ENCODE measurements at regions not wholly inside any gene's neighbourhood (a gene's known extent, or its start where the extent isn't known, plus 50 kb on each side); places are given as distances from the start of the nearest gene placed in this dataset.

GRCh38 chr2:2806711-2807110 lies 475.6 kb upstream of the MYT1L start:
- Histone ChIP-seq H3K4me3 (no peak overlapping the region), H3K27ac (no peak overlapping the region), H3K9me3 (no peaks in the 10 kb centered on the region), H3K27me3 (no peaks in the 10 kb centered on the region), H3K36me3 (no peaks in the 10 kb centered on the region), H3K4me1 (no peaks in the 10 kb centered on the region)
- intact Hi-C loops (cut with DNase I): no loop called here
- TF ChIP-seq CTCF (IDR thresholded peaks at IDR 0.05): no peak
- ATAC-seq (peak; percentile 18), DNase-seq (no peak)

GRCh38 chr2:2805263-2805662 lies 474.2 kb upstream of the MYT1L start:
- no peaks in the 10 kb centered on the region for H3K36me3 ChIP-seq
- TF ChIP-seq CTCF (IDR thresholded peaks at IDR 0.05): no peak
- H3K27ac ChIP-seq: no peak overlapping the region
- no peaks in the 10 kb centered on the region for H3K9me3 ChIP-seq
- no peak for DNase-seq
- ATAC-seq: no peak
- intact Hi-C loops (cut with DNase I): no loop called here
- no peaks in the 10 kb centered on the region for H3K4me1 ChIP-seq
- H3K27me3 ChIP-seq: no peaks in the 10 kb centered on the region
- no peak overlapping the region for H3K4me3 ChIP-seq

- Histone ChIP-seq H3K4me1 (no peaks in the 10 kb centered on the region), H3K9me3 (no peaks in the 10 kb centered on the region), H3K27me3 (no peaks in the 10 kb centered on the region), H3K36me3 (no peaks in the 10 kb centered on the region), H3K27ac (no peak overlapping the region), H3K4me3 (no peak overlapping the region)
- no peak for TF ChIP-seq CTCF (IDR thresholded peaks at IDR 0.05)
- no peak for ATAC-seq
- no peak for DNase-seq
- intact Hi-C loops (cut with DNase I): no loop called here
Measured at GRCh38 chr2:2804528-2804927, 473.5 kb upstream of the MYT1L start.

- H3K9me3 ChIP-seq: no peaks in the 10 kb centered on the region
- DNase-seq (no peak), ATAC-seq (no peak)
- no peaks in the 10 kb centered on the region for H3K4me1 ChIP-seq
- no peak overlapping the region for H3K27ac ChIP-seq
- intact Hi-C loops (cut with DNase I): no loop called here
- no peak for TF ChIP-seq CTCF (IDR thresholded peaks at IDR 0.05)
- H3K4me3 ChIP-seq: no peak overlapping the region
- H3K36me3 ChIP-seq: no peaks in the 10 kb centered on the region
- no peaks in the 10 kb centered on the region for H3K27me3 ChIP-seq
Measured at GRCh38 chr2:2801458-2801857, 470.4 kb upstream of the MYT1L start.

- no peak overlapping the region for H3K27ac ChIP-seq
- H3K36me3 ChIP-seq: no peaks in the 10 kb centered on the region
- DNase-seq (no peak), ATAC-seq (no peak)
- no peak overlapping the region for H3K4me3 ChIP-seq
- no peak for TF ChIP-seq CTCF (IDR thresholded peaks at IDR 0.05)
- no peaks in the 10 kb centered on the region for H3K9me3 ChIP-seq
- H3K4me1 ChIP-seq: no peaks in the 10 kb centered on the region
- no peaks in the 10 kb centered on the region for H3K27me3 ChIP-seq
- intact Hi-C loops (cut with DNase I): no loop called here
Measured at GRCh38 chr2:2800697-2801096, 469.6 kb upstream of the MYT1L start.

GRCh38 chr2:2800001-2800400 lies 468.9 kb upstream of the MYT1L start:
- Histone ChIP-seq H3K27me3 (no peaks in the 10 kb centered on the region), H3K4me3 (no peak overlapping the region), H3K4me1 (no peaks in the 10 kb centered on the region), H3K27ac (no peak overlapping the region), H3K36me3 (no peaks in the 10 kb centered on the region), H3K9me3 (no peaks in the 10 kb centered on the region)
- intact Hi-C loops (cut with DNase I): no loop called here
- ATAC-seq: no peak
- no peak for TF ChIP-seq CTCF (IDR thresholded peaks at IDR 0.05)
- no peak for DNase-seq

Data from upper lobe of right lung (tissue), 1 donor.